ACHN (cell line): ENCODE measurements at regions not wholly inside any gene's neighbourhood (a gene's known extent, or its start where the extent isn't known, plus 50 kb on each side); places are given as distances from the start of the nearest gene placed in this dataset.
A peak's percentile ranks its signal among the peaks of the same experiment; 100 is the strongest.

Experiments used
- DNase-seq: peaks from one replicate; pipeline ENCODE4 v3.0.0-alpha.2; 2015
- in situ Hi-C: cut with HindIII; loops from 2 replicates; pipeline ENCODE4 v1.10.0; 2017; ENCODE audit warnings: low sequenced_read_pairs, low pct_ligation_motif_present, low pct_unique_long_range_greater_than_20kb

- DNase-seq = peak; percentile 8
- in situ Hi-C loops = no loop called here
Measured at GRCh38 chr3:132228923-132229322, 88.3 kb upstream of the ACP3 start.

GRCh38 chr3:132229641-132230040, 87.6 kb upstream of the ACP3 start:
- in situ Hi-C loops = no loop called here
- DNase-seq = no peak

- in situ Hi-C loops = no loop called here
- DNase-seq = no peak
Measured at GRCh38 chr3:132230156-132231000, 86.8 kb upstream of the ACP3 start.

- DNase-seq = peak; percentile 14
- in situ Hi-C loops = no loop called here
Measured at GRCh38 chr3:132231633-132232032, 85.6 kb upstream of the ACP3 start.

GRCh38 chr3:132232231-132232792, 84.9 kb upstream of the ACP3 start:
- DNase-seq = no peak
- in situ Hi-C loops = no loop called here

GRCh38 chr3:132236701-132237651, 80.2 kb upstream of the ACP3 start:
- DNase-seq = no peak
- in situ Hi-C loops = no loop called here

- in situ Hi-C loops = no loop called here
- DNase-seq = no peak
Measured at GRCh38 chr3:132237652-132238032, 79.6 kb upstream of the ACP3 start.

GRCh38 chr3:132239587-132239986, 77.6 kb upstream of the ACP3 start:
- in situ Hi-C loops = no loop called here
- no peak for DNase-seq

- in situ Hi-C loops = no loop called here
- no peak for DNase-seq
Measured at GRCh38 chr3:132241776-132242514, 75.3 kb upstream of the ACP3 start.

GRCh38 chr3:132242790-132243189, 74.4 kb upstream of the ACP3 start:
- DNase-seq = no peak
- in situ Hi-C loops = no loop called here

GRCh38 chr3:132245552-132246142, 71.6 kb upstream of the ACP3 start:
- in situ Hi-C loops = no loop called here
- no peak for DNase-seq

GRCh38 chr3:132246212-132246611, 71.0 kb upstream of the ACP3 start:
- DNase-seq = no peak
- in situ Hi-C loops = no loop called here

- in situ Hi-C loops = no loop called here
- DNase-seq = no peak
Measured at GRCh38 chr3:132247211-132247610, 70.0 kb upstream of the ACP3 start.

GRCh38 chr3:132248490-132248889, 68.7 kb upstream of the ACP3 start:
- in situ Hi-C loops = no loop called here
- DNase-seq = no peak

GRCh38 chr3:132253262-132253878, 63.8 kb upstream of the ACP3 start:
- DNase-seq = peak; percentile 55
- in situ Hi-C loops = no loop called here

GRCh38 chr3:132254076-132254755, 63.0 kb upstream of the ACP3 start:
- DNase-seq = no peak
- in situ Hi-C loops = no loop called here

- in situ Hi-C loops = no loop called here
- no peak for DNase-seq
Measured at GRCh38 chr3:132255041-132255745, 62.0 kb upstream of the ACP3 start.
